IPS-11a (cell line): ENCODE measurements at regions not wholly inside any gene's neighbourhood (a gene's known extent, or its start where the extent isn't known, plus 50 kb on each side); places are given as distances from the start of the nearest gene placed in this dataset.

Experiments used
- H3K4me3 ChIP-seq: one replicate; pipeline ENCODE4 v1.5.1; 2013; ENCODE audit warnings: low read depth, low read length, control low read depth

GRCh38 chr7:153370092-153370491 is 610.5 kb downstream of the ACTR3B start:
- no peak overlapping the region for H3K4me3 ChIP-seq

DNA sequence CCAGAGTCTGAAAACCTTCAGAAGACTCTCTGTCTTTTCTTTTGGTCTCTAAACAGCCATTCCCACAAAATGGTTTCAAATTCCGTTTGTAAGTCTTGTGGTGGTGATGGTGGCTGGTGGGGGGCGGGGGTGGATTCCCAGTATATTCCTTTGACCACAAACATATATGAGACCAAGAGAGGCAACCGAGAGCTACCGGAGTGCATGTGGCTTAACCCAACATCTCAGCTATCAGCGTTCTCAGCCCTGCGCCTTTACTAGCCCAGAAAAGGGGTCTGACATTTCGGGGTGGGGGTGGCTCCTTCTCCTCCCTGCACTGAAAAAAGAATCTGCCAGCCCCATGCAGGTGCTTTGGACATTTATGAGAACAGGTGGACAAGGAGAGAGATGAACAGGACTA is 621.1 kb downstream of the ACTR3B start:
- no peak overlapping the region for H3K4me3 ChIP-seq

DNA sequence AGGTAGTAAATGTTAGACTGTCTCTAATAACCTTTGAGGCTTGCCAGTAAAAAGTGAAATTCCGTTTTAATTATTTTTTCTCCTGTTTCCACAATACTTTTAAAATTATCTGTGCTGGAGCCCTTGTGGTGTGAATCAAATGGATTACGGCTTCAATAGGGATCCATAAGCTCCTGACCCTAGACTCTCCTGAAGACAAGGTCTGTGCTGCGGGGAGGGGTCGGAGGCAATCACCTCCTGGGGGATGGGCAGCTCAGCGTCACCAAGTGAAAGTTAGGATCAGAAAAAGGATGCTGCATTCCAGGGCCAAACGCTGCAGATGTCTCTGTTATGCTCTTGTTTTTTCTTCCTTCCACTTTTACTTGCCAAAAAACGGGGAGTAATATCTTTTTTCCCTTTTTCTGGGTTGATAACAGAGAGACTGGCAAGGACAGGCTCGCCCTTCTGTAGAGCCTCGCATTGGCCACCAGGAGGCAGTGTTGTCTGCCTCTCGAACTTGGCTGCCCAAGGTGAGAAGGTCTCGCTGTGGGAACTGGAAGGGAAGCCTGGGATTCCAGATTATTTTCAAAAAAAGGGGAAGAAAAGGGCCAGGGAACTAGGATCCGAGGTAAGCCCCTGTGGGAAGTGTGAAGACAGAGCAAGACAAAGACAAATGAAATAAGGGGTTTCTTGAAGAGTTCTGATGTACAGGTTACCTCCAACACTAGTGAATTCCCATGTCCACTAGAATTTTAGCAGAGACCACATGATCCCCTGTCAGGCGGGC is 621.9 kb downstream of the ACTR3B start:
- H3K4me3 ChIP-seq = no peak overlapping the region

- H3K4me3 ChIP-seq = no peak overlapping the region
Observed at GRCh38 chr7:153382641-153383101, 623.1 kb downstream of the ACTR3B start.

DNA sequence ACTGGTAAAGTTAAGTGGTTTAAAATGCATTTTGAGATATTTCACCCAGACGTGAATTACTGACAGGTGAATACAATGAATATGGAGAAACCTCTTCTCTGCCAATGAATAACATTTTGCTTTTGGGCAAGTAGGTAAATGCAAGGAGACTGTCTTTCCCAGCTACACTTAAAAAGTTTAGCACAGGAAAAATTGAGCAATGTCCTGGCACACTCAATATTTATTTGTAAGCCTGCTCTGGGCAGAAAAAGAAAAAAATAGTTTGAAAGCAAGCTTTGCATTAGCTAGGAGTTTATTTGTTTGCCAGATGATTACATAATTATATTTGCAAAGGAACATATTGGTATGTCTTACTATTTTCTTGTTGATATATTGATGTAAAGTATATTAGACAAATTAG is 624.2 kb downstream of the ACTR3B start:
- no peak overlapping the region for H3K4me3 ChIP-seq

- H3K4me3 ChIP-seq = no peak overlapping the region
Observed at GRCh38 chr7:153385502-153385901, 626.0 kb downstream of the ACTR3B start.

DNA sequence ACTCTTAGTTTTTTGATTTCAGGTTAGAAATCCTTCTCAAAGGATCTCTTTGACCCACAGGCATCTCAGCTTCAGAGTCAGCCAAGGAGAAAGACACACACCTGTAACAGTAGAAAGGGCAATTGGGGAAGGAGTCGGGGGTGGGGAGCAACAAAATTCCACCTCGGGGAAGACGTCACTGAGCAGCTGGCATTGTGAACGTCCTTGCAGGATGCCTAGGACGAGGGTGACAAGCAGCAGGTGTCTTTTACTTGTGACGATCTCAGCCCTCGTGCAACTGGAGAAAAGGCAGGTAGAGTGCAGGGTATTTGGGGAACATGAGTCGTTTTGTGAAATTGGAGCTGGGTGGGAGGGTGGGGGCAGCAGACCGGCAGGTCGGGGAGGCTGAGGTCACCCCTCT is 627.0 kb downstream of the ACTR3B start:
- no peak overlapping the region for H3K4me3 ChIP-seq

DNA sequence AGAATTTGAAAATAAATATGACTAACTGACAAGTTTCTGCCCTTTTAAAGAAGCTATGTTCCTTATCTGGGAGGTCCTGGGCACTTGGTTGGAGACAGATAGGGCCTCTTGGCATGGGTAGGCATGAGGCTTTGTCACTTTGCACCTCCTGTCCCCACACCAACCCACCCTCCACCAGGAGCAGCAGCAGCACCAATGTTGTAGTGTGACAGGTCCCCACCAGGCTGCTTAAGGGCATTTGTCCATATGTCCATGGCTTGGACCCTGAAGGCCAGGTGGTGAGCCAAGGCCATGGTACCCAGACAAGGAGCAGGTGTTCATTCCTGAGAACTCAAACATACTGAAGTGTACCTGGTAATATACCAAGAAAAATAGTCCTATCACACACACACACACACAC is 629.1 kb downstream of the ACTR3B start:
- no peak overlapping the region for H3K4me3 ChIP-seq

- H3K4me3 ChIP-seq = no peak overlapping the region
Observed at GRCh38 chr7:153389261-153389660, 629.7 kb downstream of the ACTR3B start.

- no peak overlapping the region for H3K4me3 ChIP-seq
Observed at GRCh38 chr7:153390955-153391354, 631.4 kb downstream of the ACTR3B start.

DNA sequence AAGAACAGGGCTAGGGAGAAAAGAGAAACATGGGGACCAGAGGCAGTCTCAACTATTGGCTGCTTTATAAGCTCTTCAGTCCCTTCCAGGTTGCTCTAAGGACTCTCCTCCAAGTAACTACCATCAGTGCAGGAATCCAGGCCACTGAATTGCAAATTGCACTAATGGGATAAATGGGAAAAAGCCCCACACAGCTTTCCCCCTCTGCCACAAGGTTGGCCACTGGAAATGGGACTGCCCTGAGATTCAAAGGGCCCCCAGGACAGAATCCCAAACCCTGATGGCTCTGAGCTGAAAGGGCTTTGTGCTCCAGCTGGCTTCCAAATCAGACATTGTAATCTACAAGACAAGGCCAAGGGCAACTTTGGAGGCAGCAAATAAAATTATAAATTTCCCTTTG is 633.2 kb downstream of the ACTR3B start:
- H3K4me3 ChIP-seq = no peak overlapping the region

DNA sequence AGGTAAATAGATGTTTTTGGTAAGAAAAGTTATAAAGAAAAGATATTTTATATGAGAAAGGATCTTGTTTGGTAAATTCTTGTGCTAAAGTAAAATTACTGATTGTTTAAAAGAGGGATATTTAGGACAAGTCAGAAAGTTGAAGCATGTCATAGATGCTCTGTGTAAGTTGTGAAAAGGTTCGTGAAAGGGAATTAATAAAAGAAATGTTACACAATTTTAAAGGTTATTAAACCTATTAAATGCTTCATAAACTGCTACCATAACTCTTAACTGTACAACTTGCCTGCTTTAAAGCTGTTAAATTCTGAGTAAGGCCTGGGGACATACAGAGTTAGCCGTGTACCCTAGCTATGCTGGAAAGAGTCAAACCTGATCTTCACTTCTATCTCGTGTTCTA is 634.1 kb downstream of the ACTR3B start:
- no peak overlapping the region for H3K4me3 ChIP-seq

GRCh38 chr7:153396475-153396874 is 636.9 kb downstream of the ACTR3B start:
- no peak overlapping the region for H3K4me3 ChIP-seq

- no peak overlapping the region for H3K4me3 ChIP-seq
Observed at GRCh38 chr7:153397459-153397858, 637.9 kb downstream of the ACTR3B start.

- no peak overlapping the region for H3K4me3 ChIP-seq
Observed at GRCh38 chr7:153397906-153398305, 638.4 kb downstream of the ACTR3B start.

- no peak overlapping the region for H3K4me3 ChIP-seq
Observed at GRCh38 chr7:153398370-153398769, 638.8 kb downstream of the ACTR3B start.

GRCh38 chr7:153398789-153399553 is 639.4 kb downstream of the ACTR3B start:
- H3K4me3 ChIP-seq = no peak overlapping the region

DNA sequence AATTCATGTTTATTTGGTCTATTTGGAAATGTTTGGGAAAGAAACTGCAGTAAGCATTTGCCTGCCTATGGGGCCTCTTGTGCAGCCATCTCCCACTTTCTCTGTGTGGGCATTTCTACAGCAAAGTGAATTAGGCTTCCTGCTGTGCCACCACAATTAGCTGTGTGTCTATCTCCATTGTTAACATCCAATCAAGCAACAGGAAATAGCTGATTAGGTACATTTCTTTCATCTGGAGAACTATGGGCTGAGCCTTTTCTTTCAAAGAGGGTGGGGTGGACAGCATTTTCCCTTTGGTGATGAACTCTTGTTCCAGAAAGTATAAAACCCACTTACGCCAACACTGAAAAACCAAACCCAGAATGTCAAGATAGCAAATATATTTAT is 640.0 kb downstream of the ACTR3B start:
- H3K4me3 ChIP-seq = no peak overlapping the region

GRCh38 chr7:153400735-153401593 is 641.4 kb downstream of the ACTR3B start:
- no peak overlapping the region for H3K4me3 ChIP-seq

DNA sequence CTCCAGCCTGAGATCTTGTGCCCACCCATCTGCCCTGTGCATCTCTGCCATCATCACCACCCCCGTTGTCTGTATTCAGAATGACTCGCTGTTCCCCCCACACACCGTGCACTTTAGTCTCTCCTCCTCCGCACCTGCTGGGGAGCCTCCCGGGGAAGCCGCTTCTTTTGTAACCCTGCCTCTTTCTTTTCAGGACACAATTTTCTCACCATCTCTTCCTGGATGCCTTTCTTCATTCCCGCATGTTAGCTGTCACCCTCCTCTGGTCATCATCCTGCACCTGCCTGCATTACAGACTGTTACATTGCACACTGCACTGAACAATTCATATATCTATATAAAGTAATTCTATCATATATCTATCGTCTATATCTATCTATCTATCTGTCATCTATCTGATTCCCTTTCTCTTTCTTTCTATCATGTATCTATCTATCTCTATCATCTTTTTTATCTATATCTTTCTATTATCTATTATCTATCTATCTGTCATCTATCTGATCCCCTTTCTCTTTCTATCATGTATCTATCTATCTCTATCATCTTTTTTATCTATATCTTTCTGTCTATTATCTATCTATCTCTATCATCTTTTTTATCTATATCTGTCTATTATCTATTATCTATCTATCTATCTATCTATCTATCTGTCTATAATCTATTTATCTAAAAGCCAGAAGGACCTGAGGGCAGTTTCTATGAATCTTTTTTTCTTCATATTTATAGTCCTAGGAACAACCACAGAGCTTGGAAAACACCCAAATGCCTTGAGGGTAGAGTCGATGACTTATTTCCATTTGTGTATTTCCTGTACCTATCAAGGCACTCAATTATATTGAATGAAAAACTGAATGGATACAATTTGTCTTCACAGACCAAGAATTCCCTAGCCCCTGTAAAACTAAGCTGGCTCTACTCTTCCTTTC is 642.5 kb downstream of the ACTR3B start:
- H3K4me3 ChIP-seq = no peak overlapping the region
